ENCODE measurements at regions not wholly inside any gene's neighbourhood (a gene's known extent, or its start where the extent isn't known, plus 50 kb on each side); places are given as distances from the start of the nearest gene placed in this dataset.

DNA sequence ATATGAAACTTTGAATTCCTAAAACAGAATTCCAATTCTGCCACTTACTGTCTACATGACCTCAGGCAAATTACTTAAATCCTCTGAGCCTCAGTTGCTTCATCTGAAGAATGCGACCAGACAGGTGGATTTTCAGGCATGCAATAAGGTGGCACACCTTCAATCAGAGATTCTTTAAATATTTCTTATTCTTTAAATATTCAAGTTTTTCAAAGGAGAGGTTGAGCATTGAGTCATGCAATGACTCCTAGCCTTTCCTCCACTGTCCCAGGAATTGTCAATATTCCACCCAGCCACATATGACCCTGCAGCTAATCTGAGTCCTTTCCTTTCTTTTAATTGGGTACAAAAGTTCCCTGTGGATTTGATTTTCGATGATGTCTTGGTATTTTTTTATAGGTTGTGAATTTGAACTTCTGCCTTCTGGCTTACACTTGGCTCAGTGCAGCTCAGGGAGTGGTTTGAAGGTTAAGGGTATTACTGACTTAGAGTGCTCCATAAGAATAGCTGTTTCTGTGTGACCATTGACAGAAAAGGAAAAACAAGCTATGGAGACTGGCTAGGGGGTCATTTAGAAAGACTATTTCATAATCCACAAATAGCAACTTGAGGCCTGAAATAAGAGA, 52.2 kb upstream of the PRDX6 start:
- DNase-seq, result no peak

DNA sequence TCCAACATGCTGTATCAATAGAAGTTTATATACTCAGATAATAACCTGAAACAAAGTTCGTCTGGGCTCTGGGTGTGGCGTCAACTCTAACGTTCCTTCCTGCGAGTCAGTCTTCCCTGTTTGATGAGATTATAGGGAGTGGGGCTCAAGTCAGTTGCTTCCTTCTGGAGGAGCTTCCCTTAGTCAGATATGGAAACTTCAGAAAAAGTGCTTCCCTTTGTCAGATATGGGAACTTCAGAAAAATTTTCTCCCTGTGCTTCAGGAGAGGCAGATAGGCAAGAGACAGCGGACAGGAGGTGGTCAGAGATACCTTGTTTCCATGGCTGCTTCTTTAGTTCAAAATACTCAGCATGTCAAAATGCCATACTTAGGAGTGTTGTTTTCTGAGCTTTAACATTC, 51.1 kb upstream of the PRDX6 start:
- DNase-seq, result no peak

DNA sequence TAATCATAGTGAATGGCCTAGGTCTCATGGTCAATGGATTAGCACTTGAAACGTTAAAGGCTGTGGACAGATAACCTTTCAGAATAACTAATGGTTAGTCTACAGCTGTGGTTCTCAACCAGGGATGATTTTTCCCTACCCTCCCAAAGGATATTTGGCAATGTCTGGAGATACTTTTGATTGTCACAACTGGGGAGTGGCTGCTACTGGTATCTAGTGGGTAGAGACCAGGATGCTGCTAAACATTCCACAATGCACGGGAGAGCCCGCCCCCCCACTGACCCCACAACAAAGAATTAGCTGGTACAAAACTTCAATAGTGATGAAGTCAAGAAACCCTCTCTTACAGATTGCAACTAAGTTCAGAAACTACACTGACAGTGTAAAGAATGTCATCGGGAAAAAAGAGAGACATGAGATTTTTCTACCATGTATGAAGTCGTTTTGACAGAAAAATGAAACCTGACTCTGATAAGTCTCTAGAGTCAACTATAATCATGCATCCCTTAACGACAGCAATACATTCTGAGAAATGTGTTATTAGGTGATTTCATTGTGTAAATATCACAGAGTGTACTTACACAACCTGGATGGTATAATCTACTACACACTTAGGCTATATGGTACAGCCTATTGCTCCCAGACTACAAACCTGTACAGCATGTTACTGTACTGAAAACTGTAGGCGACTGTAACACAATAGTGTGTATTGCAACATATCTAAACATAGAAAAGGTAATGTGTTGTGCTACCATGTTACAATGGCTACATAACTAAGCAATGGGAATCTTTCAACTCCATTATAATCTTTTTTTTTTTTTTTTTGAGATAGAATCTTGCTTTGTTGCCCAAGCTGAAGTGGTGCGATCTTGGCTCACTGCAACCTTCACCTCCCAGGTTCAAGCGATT, 49.7 kb upstream of the PRDX6 start:
- no peak for DNase-seq

Data from activated T-cell treated with anti-CD3 and anti-CD28 coated beads for 4 hours (primary cell).